ENCODE measurements at regions not wholly inside any gene's neighbourhood (a gene's known extent, or its start where the extent isn't known, plus 50 kb on each side); places are given as distances from the start of the nearest gene placed in this dataset.

DNA sequence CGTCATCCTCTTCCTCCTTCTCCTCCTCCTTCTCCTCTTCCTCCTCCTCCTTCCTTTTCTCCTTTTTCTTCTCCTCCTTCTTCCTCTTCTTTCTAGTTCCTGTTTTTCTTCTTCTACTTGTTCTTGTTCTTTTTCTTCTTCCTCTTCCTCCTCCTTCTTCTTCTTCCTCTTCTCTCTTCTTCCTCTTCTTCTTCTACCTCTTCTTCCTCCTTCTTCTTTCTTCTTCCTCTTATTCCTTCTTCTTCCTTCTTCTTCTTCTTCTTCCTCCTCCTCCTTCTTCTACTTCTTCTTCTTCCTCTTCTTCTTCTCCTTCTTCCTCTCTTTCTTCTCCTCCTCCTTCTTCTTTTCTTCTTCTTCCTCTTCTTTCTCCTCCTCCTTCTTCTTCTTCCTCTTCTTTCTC lies 310.2 kb upstream of the LMCD1 start:
- BruUV-seq (replicated peaks) = no TSS peak
- no peaks in the 10 kb centered on the region for H3K27me3 ChIP-seq (replicated peaks in 1 of 2; ENCODE audit: control insufficient read depth in 2 of 2, insufficient read depth in 2 of 2, low read length in 1 of 2)
- WGBS (ENCODE audit: insufficient coverage, insufficient replicate concordance, low lambda C conversion rate, missing lambda C conversion rate) = 36% methylated on average over 1 of the region's 1 CpG
- no peak for FAIRE-seq
- CTCF ChIA-PET = no interaction called here
- no peak overlapping the region for H3K4me2 ChIP-seq (ENCODE audit: control insufficient read depth, insufficient read depth)
- H3K79me2 ChIP-seq (ENCODE audit: control insufficient read depth, insufficient read depth, low read length) = no peaks in the 10 kb centered on the region
- DNase-seq (ENCODE audit: low read depth, low spot score) = no peak
- H3K27ac ChIP-seq (ENCODE audit: control insufficient read depth, insufficient read depth) = no peak overlapping the region
- no peak overlapping the region for H3K9ac ChIP-seq (ENCODE audit: control insufficient read depth, insufficient read depth, low read length)
- ATAC-seq = no peak
- no peak overlapping the region for H3K4me3 ChIP-seq
- H3K36me3 ChIP-seq (ENCODE audit: control insufficient read depth in 2 of 2, insufficient read depth in 2 of 2, low read length in 1 of 2) = no peaks in the 10 kb centered on the region
- H3K9me3 ChIP-seq (replicated peaks; ENCODE audit: control insufficient read depth, insufficient read depth, low read length) = no peaks in the 10 kb centered on the region
- POLR2A ChIA-PET = no interaction called here
- no peak overlapping the region for H2AFZ ChIP-seq (ENCODE audit: control insufficient read depth, low read depth, low read length)
- H4K20me1 ChIP-seq (ENCODE audit: control insufficient read depth, insufficient read depth) = no peaks in the 10 kb centered on the region
- H3K4me1 ChIP-seq (ENCODE audit: control insufficient read depth, insufficient read depth, low read length) = no peaks in the 10 kb centered on the region
- intact Hi-C loops (cut with micrococcal nuclease; ENCODE audit: unreplicated experiment) = no loop called here
- SMC1A ChIA-PET (ENCODE audit: uncharacterized antibody, unreplicated experiment) = no interaction called here
- RAD21 ChIA-PET (ENCODE audit: unreplicated experiment) = no interaction called here
- in situ Hi-C loops (cut with MboI) = no loop called here
- no peak for TF ChIP-seq POLR2AphosphoS2 (IDR thresholded peaks at IDR 0.05; ENCODE audit: low read depth, low read length)
- TF ChIP-seq, protein P1, sequence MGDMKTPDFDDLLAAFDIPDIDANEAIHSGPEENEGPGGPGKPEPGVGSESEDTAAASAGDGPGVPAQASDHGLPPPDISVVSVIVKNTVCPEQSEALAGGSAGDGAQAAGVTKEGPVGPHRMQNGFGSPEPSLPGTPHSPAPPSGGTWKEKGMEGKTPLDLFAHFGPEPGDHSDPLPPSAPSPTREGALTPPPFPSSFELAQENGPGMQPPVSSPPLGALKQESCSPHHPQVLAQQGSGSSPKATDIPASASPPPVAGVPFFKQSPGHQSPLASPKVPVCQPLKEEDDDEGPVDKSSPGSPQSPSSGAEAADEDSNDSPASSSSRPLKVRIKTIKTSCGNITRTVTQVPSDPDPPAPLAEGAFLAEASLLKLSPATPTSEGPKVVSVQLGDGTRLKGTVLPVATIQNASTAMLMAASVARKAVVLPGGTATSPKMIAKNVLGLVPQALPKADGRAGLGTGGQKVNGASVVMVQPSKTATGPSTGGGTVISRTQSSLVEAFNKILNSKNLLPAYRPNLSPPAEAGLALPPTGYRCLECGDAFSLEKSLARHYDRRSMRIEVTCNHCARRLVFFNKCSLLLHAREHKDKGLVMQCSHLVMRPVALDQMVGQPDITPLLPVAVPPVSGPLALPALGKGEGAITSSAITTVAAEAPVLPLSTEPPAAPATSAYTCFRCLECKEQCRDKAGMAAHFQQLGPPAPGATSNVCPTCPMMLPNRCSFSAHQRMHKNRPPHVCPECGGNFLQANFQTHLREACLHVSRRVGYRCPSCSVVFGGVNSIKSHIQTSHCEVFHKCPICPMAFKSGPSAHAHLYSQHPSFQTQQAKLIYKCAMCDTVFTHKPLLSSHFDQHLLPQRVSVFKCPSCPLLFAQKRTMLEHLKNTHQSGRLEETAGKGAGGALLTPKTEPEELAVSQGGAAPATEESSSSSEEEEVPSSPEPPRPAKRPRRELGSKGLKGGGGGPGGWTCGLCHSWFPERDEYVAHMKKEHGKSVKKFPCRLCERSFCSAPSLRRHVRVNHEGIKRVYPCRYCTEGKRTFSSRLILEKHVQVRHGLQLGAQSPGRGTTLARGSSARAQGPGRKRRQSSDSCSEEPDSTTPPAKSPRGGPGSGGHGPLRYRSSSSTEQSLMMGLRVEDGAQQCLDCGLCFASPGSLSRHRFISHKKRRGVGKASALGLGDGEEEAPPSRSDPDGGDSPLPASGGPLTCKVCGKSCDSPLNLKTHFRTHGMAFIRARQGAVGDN (IDR thresholded peaks at IDR 0.05) = no peak
- TF ChIP-seq, protein P2, sequence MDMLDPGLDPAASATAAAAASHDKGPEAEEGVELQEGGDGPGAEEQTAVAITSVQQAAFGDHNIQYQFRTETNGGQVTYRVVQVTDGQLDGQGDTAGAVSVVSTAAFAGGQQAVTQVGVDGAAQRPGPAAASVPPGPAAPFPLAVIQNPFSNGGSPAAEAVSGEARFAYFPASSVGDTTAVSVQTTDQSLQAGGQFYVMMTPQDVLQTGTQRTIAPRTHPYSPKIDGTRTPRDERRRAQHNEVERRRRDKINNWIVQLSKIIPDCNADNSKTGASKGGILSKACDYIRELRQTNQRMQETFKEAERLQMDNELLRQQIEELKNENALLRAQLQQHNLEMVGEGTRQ (IDR thresholded peaks at IDR 0.05; ENCODE audit: borderline replicate concordance, low read depth, low read length) = no peak
- no peak for TF ChIP-seq MEF2B (IDR thresholded peaks at IDR 0.05; ENCODE audit: partially characterized antibody, poor library complexity, severe bottlenecking)
- no peak for TF ChIP-seq MXI1 (IDR thresholded peaks at IDR 0.05; ENCODE audit: low read depth, low read length)
- TF ChIP-seq, protein P3, sequence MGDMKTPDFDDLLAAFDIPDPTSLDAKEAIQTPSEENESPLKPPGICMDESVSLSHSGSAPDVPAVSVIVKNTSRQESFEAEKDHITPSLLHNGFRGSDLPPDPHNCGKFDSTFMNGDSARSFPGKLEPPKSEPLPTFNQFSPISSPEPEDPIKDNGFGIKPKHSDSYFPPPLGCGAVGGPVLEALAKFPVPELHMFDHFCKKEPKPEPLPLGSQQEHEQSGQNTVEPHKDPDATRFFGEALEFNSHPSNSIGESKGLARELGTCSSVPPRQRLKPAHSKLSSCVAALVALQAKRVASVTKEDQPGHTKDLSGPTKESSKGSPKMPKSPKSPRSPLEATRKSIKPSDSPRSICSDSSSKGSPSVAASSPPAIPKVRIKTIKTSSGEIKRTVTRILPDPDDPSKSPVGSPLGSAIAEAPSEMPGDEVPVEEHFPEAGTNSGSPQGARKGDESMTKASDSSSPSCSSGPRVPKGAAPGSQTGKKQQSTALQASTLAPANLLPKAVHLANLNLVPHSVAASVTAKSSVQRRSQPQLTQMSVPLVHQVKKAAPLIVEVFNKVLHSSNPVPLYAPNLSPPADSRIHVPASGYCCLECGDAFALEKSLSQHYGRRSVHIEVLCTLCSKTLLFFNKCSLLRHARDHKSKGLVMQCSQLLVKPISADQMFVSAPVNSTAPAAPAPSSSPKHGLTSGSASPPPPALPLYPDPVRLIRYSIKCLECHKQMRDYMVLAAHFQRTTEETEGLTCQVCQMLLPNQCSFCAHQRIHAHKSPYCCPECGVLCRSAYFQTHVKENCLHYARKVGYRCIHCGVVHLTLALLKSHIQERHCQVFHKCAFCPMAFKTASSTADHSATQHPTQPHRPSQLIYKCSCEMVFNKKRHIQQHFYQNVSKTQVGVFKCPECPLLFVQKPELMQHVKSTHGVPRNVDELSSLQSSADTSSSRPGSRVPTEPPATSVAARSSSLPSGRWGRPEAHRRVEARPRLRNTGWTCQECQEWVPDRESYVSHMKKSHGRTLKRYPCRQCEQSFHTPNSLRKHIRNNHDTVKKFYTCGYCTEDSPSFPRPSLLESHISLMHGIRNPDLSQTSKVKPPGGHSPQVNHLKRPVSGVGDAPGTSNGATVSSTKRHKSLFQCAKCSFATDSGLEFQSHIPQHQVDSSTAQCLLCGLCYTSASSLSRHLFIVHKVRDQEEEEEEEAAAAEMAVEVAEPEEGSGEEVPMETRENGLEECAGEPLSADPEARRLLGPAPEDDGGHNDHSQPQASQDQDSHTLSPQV (IDR thresholded peaks at IDR 0.05) = no peak
- no peak for TF ChIP-seq CBX5 (IDR thresholded peaks at IDR 0.05; ENCODE audit: low read depth)
- no peak for TF ChIP-seq SPI1 (IDR thresholded peaks at IDR 0.05; ENCODE audit: borderline replicate concordance, insufficient read depth, low read depth, low read length)
- no peak for TF ChIP-seq CREB1 (IDR thresholded peaks at IDR 0.05; ENCODE audit: low read depth)
- no peak for TF ChIP-seq YY1 (IDR thresholded peaks at IDR 0.05; ENCODE audit: low read depth, low read length)
- TF ChIP-seq, protein P4, sequence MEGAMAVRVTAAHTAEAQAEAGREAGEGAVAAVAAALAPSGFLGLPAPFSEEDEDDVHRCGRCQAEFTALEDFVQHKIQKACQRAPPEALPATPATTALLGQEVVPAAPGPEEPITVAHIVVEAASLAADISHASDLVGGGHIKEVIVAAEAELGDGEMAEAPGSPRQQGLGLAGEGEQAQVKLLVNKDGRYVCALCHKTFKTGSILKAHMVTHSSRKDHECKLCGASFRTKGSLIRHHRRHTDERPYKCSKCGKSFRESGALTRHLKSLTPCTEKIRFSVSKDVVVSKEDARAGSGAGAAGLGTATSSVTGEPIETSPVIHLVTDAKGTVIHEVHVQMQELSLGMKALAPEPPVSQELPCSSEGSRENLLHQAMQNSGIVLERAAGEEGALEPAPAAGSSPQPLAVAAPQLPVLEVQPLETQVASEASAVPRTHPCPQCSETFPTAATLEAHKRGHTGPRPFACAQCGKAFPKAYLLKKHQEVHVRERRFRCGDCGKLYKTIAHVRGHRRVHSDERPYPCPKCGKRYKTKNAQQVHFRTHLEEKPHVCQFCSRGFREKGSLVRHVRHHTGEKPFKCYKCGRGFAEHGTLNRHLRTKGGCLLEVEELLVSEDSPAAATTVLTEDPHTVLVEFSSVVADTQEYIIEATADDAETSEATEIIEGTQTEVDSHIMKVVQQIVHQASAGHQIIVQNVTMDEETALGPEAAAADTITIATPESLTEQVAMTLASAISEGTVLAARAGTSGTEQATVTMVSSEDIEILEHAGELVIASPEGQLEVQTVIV (IDR thresholded peaks at IDR 0.05; ENCODE audit: borderline replicate concordance, partially characterized antibody) = no peak
- TF ChIP-seq ZBED1 (IDR thresholded peaks at IDR 0.05; ENCODE audit: borderline replicate concordance) = no peak
- no peak for TF ChIP-seq SREBF2 (IDR thresholded peaks at IDR 0.05; ENCODE audit: low read length)
